COR-L47 (cell line): ENCODE measurements at regions not wholly inside any gene's neighbourhood (a gene's known extent, or its start where the extent isn't known, plus 50 kb on each side); places are given as distances from the start of the nearest gene placed in this dataset.
"Not testable (repeated sequence)": the region's sequence is repeated elsewhere in the genome, so short reads cannot be mapped to it uniquely, and the experiment has no call there.

Source experiments
- DNase-seq: peaks from one replicate; lab custom pipeline; 2025; lab: John Stamatoyannopoulos, UW

DNA sequence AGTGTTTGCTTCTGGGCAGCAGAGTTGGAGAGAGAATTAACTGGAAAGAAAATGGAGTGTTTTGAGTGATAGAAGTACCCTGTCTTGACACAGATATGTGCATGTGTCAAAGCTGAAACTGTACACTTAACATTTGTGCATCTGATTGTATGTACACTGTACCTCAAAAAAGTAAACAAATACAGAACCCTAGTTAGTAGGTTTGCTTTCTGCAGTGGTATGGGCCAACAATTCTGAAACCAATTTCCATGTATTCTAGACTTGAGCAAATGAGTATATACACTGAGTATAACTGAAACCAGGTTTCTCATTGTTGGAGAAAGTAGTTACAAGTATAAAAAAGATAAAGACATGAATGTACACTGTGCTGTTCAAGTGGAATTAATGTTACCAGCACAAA lies 52.4 kb downstream of the ELAPOR2 start:
- DNase-seq: no peak

DNA sequence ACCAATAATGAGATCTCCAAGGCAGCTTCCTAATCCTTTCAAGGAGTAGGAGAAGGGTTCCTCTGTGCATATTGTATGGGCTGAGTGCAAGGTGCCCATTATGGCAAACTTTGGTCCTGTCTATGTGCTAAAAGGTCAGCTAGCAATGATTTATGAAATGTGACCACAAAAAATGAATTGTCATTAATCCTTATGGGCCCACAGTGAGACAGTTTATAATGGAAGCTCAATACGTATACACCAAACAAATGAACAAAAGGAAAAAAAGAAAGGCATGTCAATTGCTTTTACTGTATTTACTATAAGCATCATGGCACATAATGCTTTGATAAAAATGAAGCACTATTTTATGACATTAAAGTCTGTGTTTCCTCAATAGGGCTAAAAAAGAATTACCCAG lies 54.5 kb downstream of the ELAPOR2 start:
- DNase-seq: no peak

- DNase-seq: peak; percentile 73
Measured at GRCh38 chr7:87003872-87004798, 55.3 kb downstream of the ELAPOR2 start.

DNA sequence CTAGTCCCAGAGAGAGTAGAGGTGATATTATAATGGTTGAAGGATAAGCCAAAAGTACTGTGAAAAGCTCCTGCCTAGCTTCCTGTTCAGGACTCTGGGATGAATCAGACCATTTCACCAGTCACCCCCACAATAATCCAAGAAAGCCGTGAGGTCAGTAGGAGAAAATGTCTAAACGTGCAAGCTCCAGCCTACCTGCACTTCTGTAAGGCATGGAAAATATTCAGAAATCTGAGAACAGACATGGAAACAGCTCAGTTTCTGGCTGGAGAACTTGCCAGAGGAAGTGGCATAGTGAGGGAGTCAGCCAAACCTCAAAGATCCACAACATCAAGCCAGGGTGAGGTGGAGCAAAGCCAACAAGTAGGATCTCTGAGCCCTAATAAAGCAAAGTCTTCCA lies 58.2 kb downstream of the ELAPOR2 start:
- DNase-seq: no peak

DNA sequence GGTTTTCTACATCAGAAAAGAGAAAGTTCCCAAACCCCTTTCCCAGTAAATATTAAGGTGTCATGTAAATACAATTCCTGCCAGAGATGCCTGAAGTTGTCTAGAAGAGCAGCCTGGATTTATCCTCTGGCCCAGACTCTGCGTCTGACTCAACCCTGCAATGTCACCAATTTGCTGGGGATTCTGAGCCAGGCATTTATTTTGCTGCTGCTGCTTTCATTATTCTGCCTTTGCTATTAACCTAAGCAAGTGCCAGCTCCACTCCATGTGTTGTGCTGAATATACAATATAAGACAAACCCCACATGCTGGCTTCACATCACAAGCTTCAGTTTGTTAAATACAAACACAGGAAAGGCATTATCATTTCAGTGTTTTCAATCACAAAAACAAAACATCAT lies 59.1 kb downstream of the ELAPOR2 start:
- DNase-seq: peak; percentile 34

DNA sequence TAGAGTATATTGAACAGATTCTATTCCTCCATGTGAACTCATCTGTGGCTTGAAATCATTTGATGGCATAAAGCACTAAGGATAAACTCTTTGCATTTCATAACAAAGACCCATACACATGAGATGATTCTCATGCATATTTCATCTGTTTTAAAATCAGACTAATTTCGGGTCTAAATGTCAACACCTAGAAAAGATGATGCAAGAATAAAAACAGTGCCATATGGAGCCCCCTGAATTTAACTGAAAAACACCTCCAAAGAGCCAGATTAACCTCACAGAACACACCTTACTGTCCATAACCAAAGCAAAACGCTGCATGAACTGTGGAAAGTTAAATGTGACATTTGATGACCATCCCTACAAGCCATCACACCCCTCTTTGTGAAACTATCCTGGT lies 59.7 kb downstream of the ELAPOR2 start:
- no peak for DNase-seq

DNA sequence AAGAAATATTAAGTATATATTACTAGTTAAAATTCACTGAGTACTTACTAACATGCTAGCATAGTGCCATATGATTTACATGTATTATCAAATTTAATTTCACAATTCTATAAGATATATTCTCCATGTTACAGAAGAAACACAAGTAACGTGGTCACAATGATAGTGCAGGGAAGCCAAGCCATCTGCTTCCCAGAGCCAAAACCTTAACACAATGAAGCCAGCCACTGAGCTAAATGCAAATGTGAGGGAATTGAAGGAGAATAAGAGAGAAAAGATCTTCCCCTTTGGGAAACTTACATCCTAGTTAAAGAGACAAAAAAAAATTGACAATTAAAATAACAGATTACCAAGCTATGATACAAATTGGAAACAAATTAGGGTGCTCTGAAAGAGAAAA lies 63.6 kb downstream of the ELAPOR2 start:
- DNase-seq: no peak

GRCh38 chr7:86995052-86995725 lies 64.3 kb downstream of the ELAPOR2 start:
- DNase-seq: no peak

DNA sequence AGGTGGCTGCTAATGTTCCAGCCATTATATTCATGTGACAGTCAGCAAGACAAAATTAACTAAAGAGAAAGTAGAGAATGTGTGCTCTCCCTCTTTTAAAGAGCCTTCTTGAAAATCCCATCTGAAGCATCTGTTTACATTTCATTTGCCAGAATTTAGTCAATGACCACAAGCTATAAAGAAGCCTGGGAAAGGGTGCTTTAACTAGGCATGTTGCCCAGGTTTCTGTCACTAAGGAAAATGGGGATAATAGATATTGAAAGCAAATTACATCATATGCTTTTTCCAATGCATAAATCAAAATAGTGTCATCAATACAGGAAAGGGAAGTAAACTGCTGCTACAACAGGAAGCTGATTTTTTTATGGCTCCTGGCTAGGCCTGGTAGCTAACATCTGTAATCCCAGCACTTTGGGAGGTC lies 67.7 kb downstream of the ELAPOR2 start:
- no peak for DNase-seq

GRCh38 chr7:86991093-86991769 lies 68.2 kb downstream of the ELAPOR2 start:
- DNase-seq: no peak

DNA sequence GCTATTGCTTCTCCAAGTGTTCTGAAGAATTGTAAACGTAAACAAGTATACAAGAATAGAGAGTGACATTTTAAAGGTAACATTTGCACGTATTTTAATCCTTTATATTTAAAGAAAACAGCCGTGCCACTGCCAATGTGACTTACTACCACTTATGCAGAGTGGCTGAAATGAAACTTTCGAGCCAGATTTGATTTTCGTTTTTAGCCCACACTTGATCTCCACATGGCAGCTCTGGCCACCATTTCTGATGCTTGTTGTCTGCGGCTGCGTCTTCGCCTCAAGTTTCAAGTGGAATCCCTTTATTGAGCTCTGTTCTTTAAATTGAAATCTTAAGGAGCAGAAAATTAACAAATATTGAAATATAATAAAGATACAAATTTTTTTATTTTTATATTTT lies 70.0 kb downstream of the ELAPOR2 start:
- DNase-seq: no peak

DNA sequence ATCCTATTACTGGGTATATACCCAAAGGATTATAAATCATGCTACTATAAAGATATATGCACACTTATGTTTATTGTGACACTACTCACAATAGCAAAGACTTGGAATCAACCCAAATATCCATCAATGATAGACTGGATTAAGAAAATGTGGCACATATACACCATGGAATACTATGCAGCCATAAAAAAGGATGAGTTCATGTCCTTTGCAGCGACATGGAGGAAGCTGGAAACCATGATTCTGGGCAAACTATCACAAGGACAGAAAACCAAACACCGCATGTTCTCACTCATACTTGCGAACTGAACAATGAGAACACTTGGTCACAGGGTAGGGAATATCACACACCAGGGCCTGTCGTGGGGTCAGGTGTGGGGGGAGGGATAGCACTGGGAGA lies 71.6 kb downstream of the ELAPOR2 start:
- DNase-seq: not testable (repeated sequence)

GRCh38 chr7:86987358-86987757 lies 72.1 kb downstream of the ELAPOR2 start:
- DNase-seq: not testable (repeated sequence)

DNA sequence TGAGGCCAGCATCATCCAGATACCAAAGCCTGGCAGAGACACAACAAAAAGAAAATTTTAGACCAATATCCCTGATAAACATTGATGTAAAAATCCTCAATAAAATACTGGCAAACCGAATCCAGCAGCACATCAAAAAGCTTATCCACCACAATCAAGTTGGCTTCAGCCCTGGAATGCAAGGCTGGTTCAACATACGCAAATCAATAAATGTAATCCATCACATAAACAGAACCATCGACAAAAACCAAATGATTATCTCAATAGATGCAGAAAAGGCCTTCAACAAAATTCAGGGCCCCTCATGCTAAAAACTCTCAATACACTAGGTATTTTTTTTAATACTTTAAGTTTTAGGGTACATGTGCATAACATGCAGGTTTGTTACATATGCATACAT lies 74.1 kb downstream of the ELAPOR2 start:
- DNase-seq: not testable (repeated sequence)

GRCh38 chr7:86983654-86984053 lies 75.8 kb downstream of the ELAPOR2 start:
- not testable (repeated sequence) for DNase-seq

- not testable (repeated sequence) for DNase-seq
Measured at GRCh38 chr7:86981937-86982336, 77.5 kb downstream of the ELAPOR2 start.

DNA sequence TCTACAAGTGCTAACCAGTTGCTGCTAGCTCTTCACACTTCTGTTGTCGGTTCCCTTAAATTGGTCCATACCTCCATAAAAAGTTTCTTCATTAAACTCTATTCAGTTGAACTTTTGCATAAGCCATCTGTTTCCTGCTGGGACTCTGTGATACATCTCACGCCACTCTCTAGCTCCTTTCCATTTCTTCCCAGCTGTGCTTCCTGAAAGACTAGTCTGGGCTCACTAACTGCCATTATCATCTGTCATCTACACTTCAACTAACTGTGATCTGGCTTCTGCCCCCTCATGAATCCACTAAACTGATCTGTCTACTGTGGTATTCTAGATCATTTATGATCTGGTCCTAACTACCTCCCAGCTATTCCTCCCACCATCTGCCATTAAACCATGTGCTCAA lies 78.3 kb downstream of the ELAPOR2 start:
- DNase-seq: no peak

GRCh38 chr7:86980223-86980622 lies 79.2 kb downstream of the ELAPOR2 start:
- no peak for DNase-seq

GRCh38 chr7:86978808-86979506 lies 80.5 kb downstream of the ELAPOR2 start:
- DNase-seq: no peak

DNA sequence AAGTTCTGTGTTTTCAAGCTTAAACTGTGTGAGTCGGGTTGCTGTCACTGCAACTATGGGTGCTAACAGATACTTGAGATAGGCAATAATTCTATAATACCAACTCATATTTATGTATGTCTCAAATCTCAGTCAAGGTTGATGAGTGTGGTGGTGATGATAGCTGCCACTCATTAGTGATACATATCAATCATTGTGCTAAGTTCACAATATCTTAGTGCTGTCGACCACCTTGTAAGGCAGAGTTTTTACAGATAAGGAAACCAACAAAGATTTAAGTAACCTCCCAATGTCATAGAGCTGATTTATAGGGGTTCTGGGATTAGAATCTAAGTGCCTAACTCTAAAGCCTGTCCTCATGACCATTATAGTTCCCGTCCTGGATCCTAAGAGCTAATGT lies 82.5 kb downstream of the ELAPOR2 start:
- DNase-seq: no peak

- DNase-seq: no peak
Measured at GRCh38 chr7:86975914-86976313, 83.5 kb downstream of the ELAPOR2 start.

- no peak for DNase-seq
Measured at GRCh38 chr7:86975449-86975848, 84.0 kb downstream of the ELAPOR2 start.
